HEK293 (cell line): ENCODE measurements at regions not wholly inside any gene's neighbourhood (a gene's known extent, or its start where the extent isn't known, plus 50 kb on each side); places are given as distances from the start of the nearest gene placed in this dataset.

ENCODE experiments used
- CTCF ChIA-PET: fragments of 350-600 bp; formaldehyde crosslinking; extraction: SDS; loops from one replicate; lab custom pipeline; 2021; ENCODE audit warnings: antibody characterized with exemption; lab: Yijun Ruan, JAX
- POLR2A ChIA-PET: fragments of 300-600 bp; formaldehyde crosslinking; extraction: SDS; loops from one replicate; lab custom pipeline; 2020; ENCODE audit warnings: antibody characterized with exemption, inconsistent platforms; lab: Yijun Ruan, JAX
- H3K27ac ChIP-seq: fragments of 200-500 bp; sonication (Bioruptor generic); 2 replicates; pipeline ENCODE4 v1.5.1; 2014; ENCODE audit warnings: low read depth, low read length, control low read depth, inconsistent platforms; ENCODE audit errors: extremely low read depth
- H3K36me3 ChIP-seq, 2 experiments: fragments of 200-500 bp in 1 of 2; sonication (Bioruptor generic) in 1 of 2; 1 replicate in 1 of 2; 2 replicates in 1 of 2; pipeline ENCODE4 v1.5.1; 2014 to 2017; ENCODE audit warnings: inconsistent platforms in 2 of 2, low read length in 2 of 2; ENCODE audit not compliant: control insufficient read depth in 2 of 2, insufficient read depth in 1 of 2
- H3K4me1 ChIP-seq: fragments of 200-500 bp; sonication (Bioruptor generic); 2 replicates; pipeline ENCODE4 v1.5.1; 2014; ENCODE audit warnings: mild to moderate bottlenecking, low read length, inconsistent platforms; ENCODE audit not compliant: control insufficient read depth, insufficient read depth
- H3K4me3 ChIP-seq: 2 replicates; pipeline ENCODE4 v1.5.1; 2011; ENCODE audit warnings: low read depth, mild to moderate bottlenecking, control low read depth, low read length, moderate library complexity
- H3K9me3 ChIP-seq: fragments of 200-500 bp; sonication (Bioruptor generic); 2 replicates; pipeline ENCODE4 v1.5.1; 2014; ENCODE audit warnings: low read depth, low read length, inconsistent platforms; ENCODE audit not compliant: control insufficient read depth, insufficient read depth
- ATF2 ChIP-seq: fragments of 450-650 bp; formaldehyde crosslinking; IDR thresholded peaks from 2 replicates; pipeline ENCODE4 v1.5.1; 2016; ENCODE audit warnings: missing biosample characterization, missing genetic modification characterization, low read depth
- CTCF ChIP-seq: fragments of 450-650 bp; formaldehyde crosslinking; IDR thresholded peaks from 2 replicates; pipeline ENCODE4 v1.5.1; 2016; ENCODE audit warnings: missing biosample characterization, missing genetic modification characterization
- HOXC10 ChIP-seq: sonication (generic); formaldehyde crosslinking; IDR thresholded peaks from 2 replicates; pipeline ENCODE4 v1.8.1; 2023; ENCODE audit warnings: mild to moderate bottlenecking, missing genetic modification reagents
- PRDM1 ChIP-seq: fragments of 450-650 bp; formaldehyde crosslinking; IDR thresholded peaks from 2 replicates; pipeline ENCODE4; 2016; ENCODE audit warnings: missing biosample characterization, missing genetic modification characterization
- PRDM2 ChIP-seq: fragments of 450-650 bp; formaldehyde crosslinking; IDR thresholded peaks from 2 replicates; pipeline ENCODE4 v1.5.1; 2016; ENCODE audit warnings: missing biosample characterization, missing genetic modification characterization, borderline replicate concordance
- PRDM4 ChIP-seq: fragments of 450-650 bp; formaldehyde crosslinking; IDR thresholded peaks from 2 replicates; pipeline ENCODE4 v1.5.1; 2017; ENCODE audit warnings: missing biosample characterization, missing genetic modification characterization
- REST ChIP-seq: fragments of 450-650 bp; formaldehyde crosslinking; IDR thresholded peaks from 2 replicates; pipeline ENCODE4 v1.5.1; 2016; ENCODE audit warnings: missing biosample characterization, missing genetic modification characterization
- SCRT1 ChIP-seq: fragments of 450-650 bp; formaldehyde crosslinking; IDR thresholded peaks from 2 replicates; pipeline ENCODE4 v1.5.1; 2016; ENCODE audit warnings: missing biosample characterization, missing genetic modification characterization, borderline replicate concordance
- YY2 ChIP-seq: fragments of 450-650 bp; formaldehyde crosslinking; IDR thresholded peaks from 2 replicates; pipeline ENCODE4 v1.5.1; 2016; ENCODE audit warnings: missing biosample characterization, missing genetic modification characterization
- ZNF140 ChIP-seq: fragments of 450-650 bp; formaldehyde crosslinking; IDR thresholded peaks from 2 replicates; pipeline ENCODE4 v1.5.1; 2016; ENCODE audit warnings: missing biosample characterization, missing genetic modification characterization
- ZNF202 ChIP-seq: fragments of 450-650 bp; formaldehyde crosslinking; IDR thresholded peaks from 2 replicates; pipeline ENCODE4 v1.5.1; 2016; ENCODE audit warnings: missing biosample characterization, missing genetic modification characterization, borderline replicate concordance
- ZNF302 ChIP-seq: fragments of 450-650 bp; formaldehyde crosslinking; IDR thresholded peaks from 2 replicates; pipeline ENCODE4 v1.5.1; 2016; ENCODE audit warnings: missing biosample characterization, missing genetic modification characterization, low read depth
- ZNF311 ChIP-seq: fragments of 450-650 bp; formaldehyde crosslinking; IDR thresholded peaks from 2 replicates; pipeline ENCODE4 v1.5.1; 2017; ENCODE audit warnings: missing biosample characterization, missing genetic modification characterization, borderline replicate concordance
- ZNF501 ChIP-seq: fragments of 450-650 bp; formaldehyde crosslinking; IDR thresholded peaks from 2 replicates; pipeline ENCODE4 v1.5.1; 2016; ENCODE audit warnings: missing biosample characterization, missing genetic modification characterization
- ZNF544 ChIP-seq: fragments of 450-650 bp; formaldehyde crosslinking; IDR thresholded peaks from 2 replicates; pipeline ENCODE4 v1.5.0; 2017; ENCODE audit warnings: missing biosample characterization, missing genetic modification characterization
- ZNF629 ChIP-seq: fragments of 450-650 bp; formaldehyde crosslinking; IDR thresholded peaks from 2 replicates; pipeline ENCODE4 v1.5.1; 2017; ENCODE audit warnings: missing biosample characterization, missing genetic modification characterization
- ZNF670 ChIP-seq: fragments of 450-650 bp; formaldehyde crosslinking; IDR thresholded peaks from 2 replicates; pipeline ENCODE4 v1.5.1; 2016; ENCODE audit warnings: missing biosample characterization, missing genetic modification characterization, low read depth
- ZNF701 ChIP-seq: fragments of 450-650 bp; formaldehyde crosslinking; IDR thresholded peaks from 2 replicates; pipeline ENCODE4 v1.5.1; 2016; ENCODE audit warnings: missing biosample characterization, missing genetic modification characterization

GRCh38 chr3:168618827-168619470, 523.2 kb upstream of the GOLIM4 start (continued):
- TF ChIP-seq ATF2 (tag by site-specific recombination) (no peak), ZNF140 (tag by site-specific recombination) (no peak), ZNF501 (tag by site-specific recombination) (no peak), HOXC10 (no peak), CTCF (tag by site-specific recombination) (no peak), PRDM2 (tag by site-specific recombination) (no peak)

GRCh38 chr3:168617658-168618057, 521.9 kb upstream of the GOLIM4 start:
- CTCF ChIA-PET: no interaction called here
- no peaks in the 10 kb centered on the region for H3K9me3 ChIP-seq
- TF ChIP-seq ZNF544: no peak
- no peak for TF ChIP-seq ZNF202
- TF ChIP-seq, all 188 proteins: peak for 0
- no peak overlapping the region for H3K4me3 ChIP-seq
- H3K27ac ChIP-seq: no peak overlapping the region
- H3K4me1 ChIP-seq: no peaks in the 10 kb centered on the region
- no peaks in the 10 kb centered on the region for H3K36me3 ChIP-seq
- POLR2A ChIA-PET: interaction anchor here (1.2 kb wide), 1 partner anchor 368 kb away, joined by 3 read pairs; no protein-coding TSS in a partner anchor

- H3K9me3 ChIP-seq: no peaks in the 10 kb centered on the region
- H3K4me3 ChIP-seq: no peak overlapping the region
- POLR2A ChIA-PET: no interaction called here
- H3K36me3 ChIP-seq: no peaks in the 10 kb centered on the region
- CTCF ChIA-PET: interaction anchor here (1.2 kb wide), 1 partner anchor 18 kb away, joined by 3 read pairs; no protein-coding TSS in a partner anchor
- H3K27ac ChIP-seq: no peak overlapping the region
- H3K4me1 ChIP-seq: no peaks in the 10 kb centered on the region
- no peak for TF ChIP-seq PRDM4
- TF ChIP-seq ZNF670 (tag by site-specific recombination): no peak
- no peak for TF ChIP-seq ZNF629 (tag by site-specific recombination)
- no peak for TF ChIP-seq ZNF311 (tag by site-specific recombination)
- no peak for TF ChIP-seq ZNF701
- no peak for TF ChIP-seq REST (tag by site-specific recombination)
- TF ChIP-seq PRDM1 (tag by site-specific recombination): no peak
- TF ChIP-seq YY2 (tag by site-specific recombination): no peak
- no peak for TF ChIP-seq ZNF302 (tag by site-specific recombination)
- no peak for TF ChIP-seq SCRT1 (tag by site-specific recombination)
Measured at GRCh38 chr3:168616915-168617314, 521.2 kb upstream of the GOLIM4 start.
